ENCODE measurements at regions not wholly inside any gene's neighbourhood (a gene's known extent, or its start where the extent isn't known, plus 50 kb on each side); places are given as distances from the start of the nearest gene placed in this dataset.

GRCh38 chr7:17472518-17472917 lies 174.1 kb downstream of the AHR start:
- Histone ChIP-seq H3K4me3 (no peak overlapping the region), H3K27ac (no peak overlapping the region), H3K36me3 (no peaks in the 10 kb centered on the region), H3K4me1 (no peaks in the 10 kb centered on the region), H3K9me3 (no peaks in the 10 kb centered on the region), H3K27me3 (no peaks in the 10 kb centered on the region)
- DNase-seq: no peak
- TF ChIP-seq POLR2A (IDR thresholded peaks at IDR 0.05): no peak

- Histone ChIP-seq H3K4me3 (no peak overlapping the region), H3K36me3 (no peaks in the 10 kb centered on the region), H3K4me1 (no peaks in the 10 kb centered on the region), H3K27ac (no peak overlapping the region), H3K9me3 (no peaks in the 10 kb centered on the region), H3K27me3 (no peaks in the 10 kb centered on the region)
- DNase-seq: no peak
- TF ChIP-seq POLR2A (IDR thresholded peaks at IDR 0.05) (no peak), CTCF (IDR thresholded peaks at IDR 0.05) (no peak)
These were observed 174.5 kb downstream of the AHR start for GRCh38 chr7:17472939-17473338.

GRCh38 chr7:17474724-17475344 lies 176.4 kb downstream of the AHR start:
- H3K4me3 ChIP-seq: no peak overlapping the region
- H3K36me3 ChIP-seq: no peaks in the 10 kb centered on the region
- TF ChIP-seq POLR2A (IDR thresholded peaks at IDR 0.05) (no peak), CTCF (IDR thresholded peaks at IDR 0.05) (peak in 1 of 6 experiments; percentile 7)
- H3K27me3 ChIP-seq: no peaks in the 10 kb centered on the region
- no peaks in the 10 kb centered on the region for H3K9me3 ChIP-seq
- no peaks in the 10 kb centered on the region for H3K4me1 ChIP-seq
- H3K27ac ChIP-seq: no peak overlapping the region
- DNase-seq: no peak

- no peaks in the 10 kb centered on the region for H3K4me1 ChIP-seq
- TF ChIP-seq CTCF (IDR thresholded peaks at IDR 0.05) (no peak), POLR2A (IDR thresholded peaks at IDR 0.05) (no peak)
- DNase-seq: no peak
- H3K27me3 ChIP-seq: no peaks in the 10 kb centered on the region
- no peak overlapping the region for H3K27ac ChIP-seq
- no peaks in the 10 kb centered on the region for H3K36me3 ChIP-seq
- H3K9me3 ChIP-seq: no peaks in the 10 kb centered on the region
- no peak overlapping the region for H3K4me3 ChIP-seq
These were observed 178.7 kb downstream of the AHR start for GRCh38 chr7:17477182-17477581.

- Histone ChIP-seq H3K27me3 (no peaks in the 10 kb centered on the region), H3K27ac (no peak overlapping the region), H3K36me3 (no peaks in the 10 kb centered on the region), H3K4me3 (no peak overlapping the region), H3K9me3 (no peaks in the 10 kb centered on the region), H3K4me1 (no peaks in the 10 kb centered on the region)
- DNase-seq: no peak
- TF ChIP-seq POLR2A (IDR thresholded peaks at IDR 0.05) (no peak), CTCF (IDR thresholded peaks at IDR 0.05) (no peak)
These were observed 182.7 kb downstream of the AHR start for GRCh38 chr7:17481118-17481517.

GRCh38 chr7:17485368-17485767 lies 186.9 kb downstream of the AHR start:
- H3K9me3 ChIP-seq: no peaks in the 10 kb centered on the region
- no peaks in the 10 kb centered on the region for H3K27me3 ChIP-seq
- H3K4me1 ChIP-seq: no peaks in the 10 kb centered on the region
- no peaks in the 10 kb centered on the region for H3K36me3 ChIP-seq
- H3K4me3 ChIP-seq: no peak overlapping the region
- TF ChIP-seq POLR2A (IDR thresholded peaks at IDR 0.05) (no peak), CTCF (IDR thresholded peaks at IDR 0.05) (no peak)
- no peak overlapping the region for H3K27ac ChIP-seq
- DNase-seq: no peak
